ENCODE measurements at regions not wholly inside any gene's neighbourhood (a gene's known extent, or its start where the extent isn't known, plus 50 kb on each side); places are given as distances from the start of the nearest gene placed in this dataset.
A peak's percentile ranks its signal among the peaks of the same experiment; 100 is the strongest.
"Not testable (repeated sequence)": the region's sequence is repeated elsewhere in the genome, so short reads cannot be mapped to it uniquely, and the experiment has no call there.

DNA sequence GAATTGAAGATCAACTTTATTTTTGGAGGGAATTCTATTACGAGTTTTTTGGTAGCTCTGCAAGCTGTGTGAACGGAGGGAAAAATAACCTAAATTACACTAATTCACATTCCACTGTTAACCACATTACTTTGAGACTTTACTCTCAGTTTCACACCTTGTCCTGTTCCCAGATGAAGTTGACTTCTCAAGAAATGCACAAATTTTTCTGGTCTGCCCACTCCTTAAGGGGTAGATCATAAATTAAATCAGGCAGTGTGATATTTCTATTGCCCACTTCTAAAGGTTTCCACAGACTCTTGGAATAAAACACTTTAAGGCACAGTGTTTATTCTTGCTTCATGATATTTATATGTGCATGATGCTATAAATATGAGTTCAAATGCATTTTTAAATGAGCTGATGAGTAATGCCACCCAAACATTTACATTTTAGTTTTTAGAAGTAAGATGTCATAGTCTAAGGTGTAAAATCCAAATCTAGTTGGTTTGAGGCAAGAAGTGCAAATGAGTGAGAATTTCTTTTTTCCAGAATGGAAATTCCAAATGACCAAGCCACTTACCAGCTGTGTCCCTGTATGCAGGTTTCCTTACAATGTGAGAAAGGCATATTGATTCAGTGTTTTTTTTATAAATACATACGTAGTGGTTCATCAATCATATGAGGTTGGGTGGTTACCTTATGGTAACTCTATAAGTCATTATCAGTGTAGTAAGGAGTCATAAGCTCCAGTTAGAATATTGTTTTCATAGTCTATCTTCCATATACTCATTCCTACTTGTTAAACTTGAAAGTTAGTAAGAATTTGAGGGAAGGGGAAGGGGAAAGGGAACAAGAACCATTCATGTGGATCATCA, 437.7 kb upstream of the MEF2C start:
- Histone ChIP-seq H3K9ac (ENCODE audit: low read depth in 1 of 2, low read length in 2 of 2) (no peak overlapping the region), H3K4me1 (ENCODE audit: control insufficient read depth in 1 of 2, insufficient read depth in 2 of 2, low read length in 2 of 2) (no peaks in the 10 kb centered on the region), H3K4me3 (ENCODE audit: low read depth in 1 of 2, low read length in 2 of 2) (no peak overlapping the region), H3K27me3 (ENCODE audit: control insufficient read depth in 1 of 2, insufficient read depth in 2 of 2, low read length in 2 of 2) (no peaks in the 10 kb centered on the region), H3K27ac (ENCODE audit: low read depth, low read length) (no peak overlapping the region), H3K9me3 (ENCODE audit: control insufficient read depth in 1 of 2, low read length in 2 of 2) (no peaks in the 10 kb centered on the region), H3K36me3 (ENCODE audit: control insufficient read depth in 1 of 2, insufficient read depth in 2 of 2, low read length in 2 of 2) (no peaks in the 10 kb centered on the region)

DNA sequence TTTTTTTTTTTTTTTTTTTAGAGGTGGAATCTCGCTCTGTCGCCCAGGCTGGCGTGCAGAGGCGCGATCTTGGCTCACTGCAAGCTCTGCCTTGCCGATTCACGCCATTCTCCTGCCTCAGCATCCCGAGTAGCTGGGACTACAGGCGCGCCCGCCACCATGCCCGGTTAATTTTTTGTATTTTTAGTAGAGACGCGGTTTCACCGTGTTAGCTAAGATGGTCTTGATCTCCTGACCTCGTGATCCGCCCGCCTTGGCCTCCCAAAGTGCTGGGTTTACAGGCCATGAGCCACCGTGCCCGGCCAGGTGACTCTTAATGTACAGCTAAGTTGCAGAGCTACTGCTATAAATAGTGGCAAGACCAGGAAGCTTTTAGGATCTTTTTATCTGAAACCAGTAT, 434.9 kb upstream of the MEF2C start:
- H3K27me3 ChIP-seq (ENCODE audit: control insufficient read depth in 1 of 2, insufficient read depth in 2 of 2, low read length in 2 of 2); H3K27ac ChIP-seq (ENCODE audit: low read depth, low read length); H3K36me3 ChIP-seq (ENCODE audit: control insufficient read depth in 1 of 2, insufficient read depth in 2 of 2, low read length in 2 of 2); H3K4me3 ChIP-seq (ENCODE audit: low read depth in 1 of 2, low read length in 2 of 2); H3K4me1 ChIP-seq (ENCODE audit: control insufficient read depth in 1 of 2, insufficient read depth in 2 of 2, low read length in 2 of 2); H3K9me3 ChIP-seq (ENCODE audit: control insufficient read depth in 1 of 2, low read length in 2 of 2); H3K9ac ChIP-seq (ENCODE audit: low read depth in 1 of 2, low read length in 2 of 2): not testable (repeated sequence)

DNA sequence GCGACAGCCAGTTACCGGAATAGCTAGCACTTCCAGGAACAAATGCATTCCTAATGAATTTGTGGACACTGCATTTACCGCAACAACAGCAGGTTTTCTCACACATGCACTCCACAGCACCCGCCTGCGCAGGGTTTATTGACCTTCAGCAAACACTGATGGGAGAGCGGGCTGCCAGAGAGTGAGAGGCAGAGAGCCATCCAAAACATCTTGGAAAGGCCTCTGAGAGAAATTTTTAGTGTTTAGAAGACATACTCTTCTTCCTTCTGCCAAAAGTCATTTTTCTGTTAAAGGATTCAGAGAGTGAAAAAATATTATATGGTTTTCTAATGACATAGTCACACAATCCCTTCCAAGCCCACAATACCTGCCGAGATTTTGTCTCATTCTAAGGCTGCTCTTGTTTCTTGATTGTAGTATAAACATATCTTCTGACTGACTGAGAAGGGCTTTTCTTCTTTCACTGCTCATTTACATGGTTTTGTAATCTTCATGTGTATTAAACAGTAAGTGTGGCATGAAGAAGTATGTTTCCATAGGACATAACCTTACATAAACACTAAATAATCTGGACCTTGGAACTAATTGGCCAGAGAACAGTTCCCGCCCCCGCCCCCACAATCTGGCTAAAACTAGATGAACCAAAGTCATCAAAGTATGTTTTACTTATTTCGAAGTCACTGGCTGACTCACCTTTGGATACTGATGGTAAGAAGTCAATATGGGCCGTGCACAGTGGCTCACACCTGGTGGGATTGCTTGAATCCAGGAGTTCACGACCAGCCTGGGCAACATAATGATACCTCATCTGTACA, 432.5 kb upstream of the MEF2C start:
- H3K27me3 ChIP-seq (ENCODE audit: control insufficient read depth in 1 of 2, insufficient read depth in 2 of 2, low read length in 2 of 2) = no peaks in the 10 kb centered on the region
- no peak overlapping the region for H3K9ac ChIP-seq (ENCODE audit: low read depth in 1 of 2, low read length in 2 of 2)
- H3K27ac ChIP-seq (ENCODE audit: low read depth, low read length) = no peak overlapping the region
- H3K9me3 ChIP-seq (ENCODE audit: control insufficient read depth in 1 of 2, low read length in 2 of 2) = no peaks in the 10 kb centered on the region
- no peaks in the 10 kb centered on the region for H3K36me3 ChIP-seq (ENCODE audit: control insufficient read depth in 1 of 2, insufficient read depth in 2 of 2, low read length in 2 of 2)
- peaks cover 4 to 9% of the 10 kb centered on the region in 2 donors for H3K4me1 ChIP-seq (ENCODE audit: control insufficient read depth in 1 of 2, insufficient read depth in 2 of 2, low read length in 2 of 2)
- no peak overlapping the region for H3K4me3 ChIP-seq (ENCODE audit: low read depth in 1 of 2, low read length in 2 of 2)

DNA sequence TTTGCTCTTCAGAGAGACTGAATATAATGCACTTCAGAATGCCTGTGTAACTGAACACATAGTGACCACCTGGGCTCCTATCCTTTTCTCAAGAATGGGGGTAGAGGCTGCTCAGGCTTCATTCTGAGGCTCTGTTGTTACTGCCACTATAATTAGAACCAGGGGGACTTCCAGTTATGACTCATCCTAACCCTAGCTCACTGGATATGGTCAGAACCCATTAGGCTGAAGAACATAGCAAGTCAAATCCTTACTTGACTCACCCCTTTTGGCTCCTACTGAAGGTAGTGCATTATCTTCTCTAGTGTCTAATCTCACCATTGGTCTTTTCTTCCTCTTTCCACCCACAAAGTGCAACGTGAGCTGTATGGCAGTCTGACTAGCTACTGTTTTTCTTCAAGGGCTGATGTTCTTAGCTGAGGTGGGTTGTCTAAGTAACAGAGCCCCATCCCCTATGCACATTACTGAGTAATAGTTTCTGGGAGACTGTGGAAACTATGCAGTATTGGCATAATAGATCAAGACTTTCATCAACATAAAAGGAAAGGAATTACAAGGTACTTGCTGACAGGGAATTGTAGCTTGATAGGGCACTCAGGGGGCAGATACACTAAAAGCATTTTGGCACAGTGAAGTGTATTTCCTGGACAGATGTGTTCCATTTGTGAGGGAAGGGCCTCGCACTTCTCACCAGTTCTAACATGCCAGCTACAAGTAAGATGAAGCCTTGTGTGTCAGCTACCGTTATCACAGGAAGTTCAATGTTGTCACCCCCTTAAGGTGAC, 431.0 kb upstream of the MEF2C start:
- Histone ChIP-seq H3K4me3 (ENCODE audit: low read depth in 1 of 2, low read length in 2 of 2) (no peak overlapping the region), H3K27me3 (ENCODE audit: control insufficient read depth in 1 of 2, insufficient read depth in 2 of 2, low read length in 2 of 2) (no peaks in the 10 kb centered on the region), H3K4me1 (ENCODE audit: control insufficient read depth in 1 of 2, insufficient read depth in 2 of 2, low read length in 2 of 2) (peaks cover 4 to 9% of the 10 kb centered on the region in 2 donors), H3K27ac (ENCODE audit: low read depth, low read length) (peak overlapping the region; percentile 25), H3K9me3 (ENCODE audit: control insufficient read depth in 1 of 2, low read length in 2 of 2) (no peaks in the 10 kb centered on the region), H3K9ac (ENCODE audit: low read depth in 1 of 2, low read length in 2 of 2) (no peak overlapping the region), H3K36me3 (ENCODE audit: control insufficient read depth in 1 of 2, insufficient read depth in 2 of 2, low read length in 2 of 2) (no peaks in the 10 kb centered on the region)

DNA sequence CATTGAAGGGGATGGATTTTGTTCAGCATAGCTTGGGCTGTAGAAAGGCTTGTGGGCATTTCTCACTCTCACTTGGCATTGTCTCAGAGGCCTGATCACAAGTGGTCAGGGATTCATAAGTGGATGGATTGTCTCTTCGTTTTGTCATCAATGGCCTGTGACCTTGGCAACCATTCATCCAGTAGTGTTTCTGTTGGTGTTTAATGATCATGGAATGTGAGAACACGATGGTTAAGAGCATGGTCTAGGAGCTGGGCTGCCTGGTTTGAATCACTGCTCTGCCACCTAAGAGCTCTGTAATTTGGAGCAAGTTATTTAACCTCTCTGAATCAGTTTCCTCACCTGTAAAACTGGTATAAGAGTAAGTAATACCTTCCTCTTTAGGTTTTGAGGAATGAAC, 430.1 kb upstream of the MEF2C start:
- no peaks in the 10 kb centered on the region for H3K9me3 ChIP-seq (ENCODE audit: control insufficient read depth in 1 of 2, low read length in 2 of 2)
- H3K9ac ChIP-seq (ENCODE audit: low read depth in 1 of 2, low read length in 2 of 2) = no peak overlapping the region
- H3K36me3 ChIP-seq (ENCODE audit: control insufficient read depth in 1 of 2, insufficient read depth in 2 of 2, low read length in 2 of 2) = no peaks in the 10 kb centered on the region
- H3K4me1 ChIP-seq (ENCODE audit: control insufficient read depth in 1 of 2, insufficient read depth in 2 of 2, low read length in 2 of 2) = peaks cover 4 to 9% of the 10 kb centered on the region in 2 donors
- no peak overlapping the region for H3K4me3 ChIP-seq (ENCODE audit: low read depth in 1 of 2, low read length in 2 of 2)
- no peak overlapping the region for H3K27ac ChIP-seq (ENCODE audit: low read depth, low read length)
- H3K27me3 ChIP-seq (ENCODE audit: control insufficient read depth in 1 of 2, insufficient read depth in 2 of 2, low read length in 2 of 2) = no peaks in the 10 kb centered on the region

DNA sequence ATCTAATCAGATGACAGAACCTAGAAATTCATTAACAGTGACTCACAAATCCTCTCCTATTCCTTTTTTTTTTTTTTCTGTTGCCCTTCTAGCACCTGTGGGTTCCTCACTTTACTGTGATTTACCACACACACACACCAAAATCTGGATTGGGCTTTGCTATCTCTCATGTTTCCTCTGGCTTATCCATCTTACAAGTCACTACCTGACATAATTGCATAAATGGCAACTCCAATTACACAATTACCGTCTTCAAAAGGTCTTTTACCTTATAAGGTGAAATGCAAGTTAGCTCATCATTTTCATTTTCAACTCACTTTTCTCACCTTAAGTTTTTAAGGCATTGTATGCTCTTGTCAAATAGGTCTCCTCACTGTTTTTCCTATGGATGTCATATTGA, 426.3 kb upstream of the MEF2C start:
- Histone ChIP-seq H3K27me3 (ENCODE audit: control insufficient read depth in 1 of 2, insufficient read depth in 2 of 2, low read length in 2 of 2) (no peaks in the 10 kb centered on the region), H3K9me3 (ENCODE audit: control insufficient read depth in 1 of 2, low read length in 2 of 2) (no peaks in the 10 kb centered on the region), H3K4me1 (ENCODE audit: control insufficient read depth in 1 of 2, insufficient read depth in 2 of 2, low read length in 2 of 2) (peaks cover 4 to 7% of the 10 kb centered on the region in 2 donors), H3K9ac (ENCODE audit: low read depth in 1 of 2, low read length in 2 of 2) (no peak overlapping the region), H3K4me3 (ENCODE audit: low read depth in 1 of 2, low read length in 2 of 2) (no peak overlapping the region), H3K27ac (ENCODE audit: low read depth, low read length) (no peak overlapping the region), H3K36me3 (ENCODE audit: control insufficient read depth in 1 of 2, insufficient read depth in 2 of 2, low read length in 2 of 2) (no peaks in the 10 kb centered on the region)

DNA sequence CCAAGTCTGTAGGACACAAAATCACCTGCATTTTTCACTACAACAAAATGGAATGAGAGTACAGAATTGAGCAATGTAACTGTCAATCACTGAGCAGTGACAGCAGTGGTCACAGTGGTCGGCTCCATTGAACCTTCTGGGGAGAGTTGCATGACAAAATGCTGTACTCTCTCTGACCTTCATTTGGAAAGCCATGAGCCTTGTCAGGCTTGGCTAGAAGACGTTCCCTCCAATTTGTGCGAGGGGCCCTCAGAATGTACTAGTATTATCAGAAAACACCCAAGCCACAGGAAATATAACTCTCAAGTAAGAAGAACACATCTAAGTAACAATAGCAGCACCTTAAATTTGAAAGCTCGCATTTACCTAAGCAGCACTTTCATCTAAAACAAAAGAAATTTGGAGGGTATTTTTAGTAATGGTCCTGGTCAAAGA, 425.6 kb upstream of the MEF2C start:
- H3K27ac ChIP-seq (ENCODE audit: low read depth, low read length) = no peak overlapping the region
- no peak overlapping the region for H3K4me3 ChIP-seq (ENCODE audit: low read depth in 1 of 2, low read length in 2 of 2)
- H3K9ac ChIP-seq (ENCODE audit: low read depth in 1 of 2, low read length in 2 of 2) = no peak overlapping the region
- no peaks in the 10 kb centered on the region for H3K27me3 ChIP-seq (ENCODE audit: control insufficient read depth in 1 of 2, insufficient read depth in 2 of 2, low read length in 2 of 2)
- peaks cover under 1% of the 10 kb centered on the region in 2 donors for H3K4me1 ChIP-seq (ENCODE audit: control insufficient read depth in 1 of 2, insufficient read depth in 2 of 2, low read length in 2 of 2)
- no peaks in the 10 kb centered on the region for H3K36me3 ChIP-seq (ENCODE audit: control insufficient read depth in 1 of 2, insufficient read depth in 2 of 2, low read length in 2 of 2)
- no peaks in the 10 kb centered on the region for H3K9me3 ChIP-seq (ENCODE audit: control insufficient read depth in 1 of 2, low read length in 2 of 2)

DNA sequence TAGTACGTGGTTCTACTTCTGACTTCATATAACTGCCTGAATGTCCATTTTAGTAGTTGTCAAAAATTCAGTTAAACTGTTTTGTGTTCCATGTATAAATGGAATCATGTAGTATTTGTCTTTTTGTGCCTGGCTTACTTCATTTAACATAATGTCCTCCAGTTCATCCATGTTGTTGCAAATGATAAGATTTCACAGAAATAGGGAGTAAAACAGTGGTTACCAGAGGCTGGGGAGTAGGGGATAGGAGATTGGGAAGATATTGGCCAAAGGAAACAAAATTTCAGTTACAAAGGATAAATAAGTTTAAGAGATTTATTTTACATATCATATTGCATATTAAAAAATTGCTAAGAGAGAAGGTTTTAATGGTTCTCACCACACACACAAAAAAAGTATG, 425.0 kb upstream of the MEF2C start:
- Histone ChIP-seq H3K27ac (ENCODE audit: low read depth, low read length) (no peak overlapping the region), H3K9me3 (ENCODE audit: control insufficient read depth in 1 of 2, low read length in 2 of 2) (no peaks in the 10 kb centered on the region), H3K27me3 (ENCODE audit: control insufficient read depth in 1 of 2, insufficient read depth in 2 of 2, low read length in 2 of 2) (no peaks in the 10 kb centered on the region), H3K4me1 (ENCODE audit: control insufficient read depth in 1 of 2, insufficient read depth in 2 of 2, low read length in 2 of 2) (no peaks in the 10 kb centered on the region), H3K9ac (ENCODE audit: low read depth in 1 of 2, low read length in 2 of 2) (no peak overlapping the region), H3K36me3 (ENCODE audit: control insufficient read depth in 1 of 2, insufficient read depth in 2 of 2, low read length in 2 of 2) (no peaks in the 10 kb centered on the region), H3K4me3 (ENCODE audit: low read depth in 1 of 2, low read length in 2 of 2) (no peak overlapping the region)

DNA sequence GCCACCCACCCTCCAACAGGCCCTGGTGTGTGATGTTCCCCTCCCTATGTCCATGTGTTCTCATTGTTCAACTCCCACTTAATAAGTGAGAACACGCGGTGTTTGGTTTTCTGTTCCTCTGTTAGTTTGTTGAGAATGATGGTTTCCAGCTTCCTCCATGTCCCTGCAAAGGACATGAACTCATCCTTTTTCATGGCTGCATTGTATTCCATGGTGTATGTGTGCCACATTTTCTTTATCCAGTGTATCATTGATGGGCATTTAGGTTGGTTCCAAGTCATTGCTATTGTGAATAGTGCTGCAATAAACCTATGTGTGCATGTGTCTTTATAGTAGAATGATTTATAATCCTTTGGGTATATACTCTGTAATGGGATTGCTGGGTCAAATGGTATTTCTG, 424.2 kb upstream of the MEF2C start:
- H3K27me3 ChIP-seq (ENCODE audit: control insufficient read depth in 1 of 2, insufficient read depth in 2 of 2, low read length in 2 of 2); H3K4me3 ChIP-seq (ENCODE audit: low read depth in 1 of 2, low read length in 2 of 2); H3K27ac ChIP-seq (ENCODE audit: low read depth, low read length); H3K4me1 ChIP-seq (ENCODE audit: control insufficient read depth in 1 of 2, insufficient read depth in 2 of 2, low read length in 2 of 2); H3K9me3 ChIP-seq (ENCODE audit: control insufficient read depth in 1 of 2, low read length in 2 of 2); H3K36me3 ChIP-seq (ENCODE audit: control insufficient read depth in 1 of 2, insufficient read depth in 2 of 2, low read length in 2 of 2); H3K9ac ChIP-seq (ENCODE audit: low read depth in 1 of 2, low read length in 2 of 2): not testable (repeated sequence)

DNA sequence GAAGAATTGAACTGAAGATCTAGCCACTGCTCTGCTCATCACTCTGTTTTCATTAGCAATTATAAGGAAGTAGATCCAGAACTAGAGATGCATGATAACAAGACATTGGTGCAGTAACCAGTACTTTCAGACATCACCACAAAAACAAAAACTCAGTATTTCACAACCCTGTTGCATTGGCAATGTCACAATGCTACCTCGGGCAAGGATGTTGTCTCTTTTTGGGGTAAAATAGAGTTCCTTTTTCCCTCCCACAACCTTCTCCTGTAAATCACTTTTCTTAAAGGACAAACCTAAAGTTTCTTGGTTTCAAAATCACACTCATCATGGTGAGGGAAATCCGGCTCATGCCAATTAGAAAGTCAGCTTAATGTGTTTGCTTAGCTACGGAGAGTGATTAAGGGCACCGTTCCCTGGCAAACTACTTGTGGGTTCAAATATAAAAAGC, 420.1 kb upstream of the MEF2C start:
- H3K9ac ChIP-seq (ENCODE audit: low read depth in 1 of 2, low read length in 2 of 2) = no peak overlapping the region
- no peak overlapping the region for H3K4me3 ChIP-seq (ENCODE audit: low read depth in 1 of 2, low read length in 2 of 2)
- no peaks in the 10 kb centered on the region for H3K4me1 ChIP-seq (ENCODE audit: control insufficient read depth in 1 of 2, insufficient read depth in 2 of 2, low read length in 2 of 2)
- H3K36me3 ChIP-seq (ENCODE audit: control insufficient read depth in 1 of 2, insufficient read depth in 2 of 2, low read length in 2 of 2) = no peaks in the 10 kb centered on the region
- H3K9me3 ChIP-seq (ENCODE audit: control insufficient read depth in 1 of 2, low read length in 2 of 2) = no peaks in the 10 kb centered on the region
- H3K27me3 ChIP-seq (ENCODE audit: control insufficient read depth in 1 of 2, insufficient read depth in 2 of 2, low read length in 2 of 2) = no peaks in the 10 kb centered on the region
- H3K27ac ChIP-seq (ENCODE audit: low read depth, low read length) = no peak overlapping the region
